CD4-positive, alpha-beta T cell treated with Interleukin-17A for 1 hour (primary cell): ENCODE measurements at regions not wholly inside any gene's neighbourhood (a gene's known extent, or its start where the extent isn't known, plus 50 kb on each side); places are given as distances from the start of the nearest gene placed in this dataset.

ENCODE experiments used
- DNase-seq: peaks from one replicate; pipeline ENCODE4 v3.0.0-alpha.2; 2020

GRCh38 chr14:25134184-25134583, 84.2 kb upstream of the STXBP6 start:
- no peak for DNase-seq

- DNase-seq, result peak; percentile 44
These were observed 82.9 kb upstream of the STXBP6 start for GRCh38 chr14:25132732-25133422.

GRCh38 chr14:25132094-25132493, 82.1 kb upstream of the STXBP6 start:
- DNase-seq, result no peak

GRCh38 chr14:25122843-25123242, 72.9 kb upstream of the STXBP6 start:
- no peak for DNase-seq

GRCh38 chr14:25122211-25122610, 72.3 kb upstream of the STXBP6 start:
- DNase-seq, result no peak

GRCh38 chr14:25121337-25122129, 71.6 kb upstream of the STXBP6 start:
- no peak for DNase-seq

GRCh38 chr14:25120261-25120660, 70.3 kb upstream of the STXBP6 start:
- DNase-seq, result no peak

GRCh38 chr14:25118671-25119070, 68.7 kb upstream of the STXBP6 start:
- DNase-seq, result no peak

GRCh38 chr14:25117342-25117741, 67.4 kb upstream of the STXBP6 start:
- no peak for DNase-seq

GRCh38 chr14:25116607-25117006, 66.7 kb upstream of the STXBP6 start:
- DNase-seq, result no peak

GRCh38 chr14:25113394-25113793, 63.4 kb upstream of the STXBP6 start:
- no peak for DNase-seq

- no peak for DNase-seq
These were observed 61.2 kb upstream of the STXBP6 start for GRCh38 chr14:25111061-25111601.

GRCh38 chr14:25110106-25110505, 60.2 kb upstream of the STXBP6 start:
- no peak for DNase-seq

GRCh38 chr14:25108959-25109358, 59.0 kb upstream of the STXBP6 start:
- DNase-seq, result no peak

- no peak for DNase-seq
These were observed 58.3 kb upstream of the STXBP6 start for GRCh38 chr14:25108291-25108690.

- DNase-seq, result no peak
These were observed 53.9 kb upstream of the STXBP6 start for GRCh38 chr14:25103820-25104219.

GRCh38 chr14:25103271-25103670, 53.3 kb upstream of the STXBP6 start:
- no peak for DNase-seq

GRCh38 chr14:25102788-25103187, 52.8 kb upstream of the STXBP6 start:
- DNase-seq, result no peak

- DNase-seq, result no peak
These were observed 51.3 kb upstream of the STXBP6 start for GRCh38 chr14:25101276-25101675.
